Esophagus muscularis mucosa (tissue), 4 donors: ENCODE measurements at regions not wholly inside any gene's neighbourhood (a gene's known extent, or its start where the extent isn't known, plus 50 kb on each side); places are given as distances from the start of the nearest gene placed in this dataset.

Source experiments
- DNase-seq: peaks from one replicate; pipeline ENCODE4 v3.0.0-alpha.2; 2017; ENCODE audit errors: extremely low spot score
- H3K27ac ChIP-seq, 4 donors: fragments of 200-600 bp; sonication (generic); replicated peaks in 1 of 4; 1 replicate in 3 of 4; 2 replicates in 1 of 4; pipeline ENCODE4 v1.5.1; 2016 to 2019; ENCODE audit warnings: mild to moderate bottlenecking in 1 of 4
- H3K27me3 ChIP-seq, 4 donors: fragments of 200-600 bp; sonication (generic); one replicate each; pipeline versions ENCODE4 v1.5.1 to v1.6.0; 2016 to 2019
- H3K36me3 ChIP-seq, 4 donors: fragments of 200-600 bp; sonication (generic); one replicate each; pipeline ENCODE4 v1.5.1; 2016 to 2019
- H3K4me1 ChIP-seq, 4 donors: fragments of 200-600 bp; sonication (generic); one replicate each; pipeline ENCODE4 v1.5.1; 2016 to 2019
- H3K4me3 ChIP-seq, 4 donors: fragments of 200-600 bp; sonication (generic); 1 replicate in 2 of 4; 2 replicates in 2 of 4; pipeline ENCODE4 v1.5.1; 2016 to 2019; ENCODE audit warnings: mild to moderate bottlenecking in 4 of 4, moderate library complexity in 1 of 4
- H3K9me3 ChIP-seq, 4 donors: fragments of 200-600 bp; sonication (generic); 1 replicate in 3 of 4; 2 replicates in 1 of 4; pipeline ENCODE4 v1.5.1; 2016 to 2019
- CTCF ChIP-seq, 3 experiments: fragments of 200-600 bp in 2 of 3; fragments of 450-650 bp in 1 of 3; sonication (generic) in 2 of 3; IDR thresholded peaks; one replicate each; pipeline ENCODE4 v1.5.1; 2017 to 2019; ENCODE audit warnings: antibody characterized with exemption in 3 of 3, mild to moderate bottlenecking in 2 of 3, moderate library complexity in 1 of 3
- EP300 ChIP-seq: sonication (generic); formaldehyde crosslinking; IDR thresholded peaks from one replicate; pipeline ENCODE4 v1.6.1; 2017; ENCODE audit warnings: antibody characterized with exemption
- POLR2A ChIP-seq: fragments of 450-650 bp; IDR thresholded peaks from one replicate; pipeline ENCODE4 v1.6.1; 2017; ENCODE audit warnings: antibody characterized with exemption, moderate library complexity, mild to moderate bottlenecking, low read depth
- POLR2AphosphoS5 ChIP-seq, 2 donors: sonication (generic); formaldehyde crosslinking; IDR thresholded peaks; one replicate each; pipeline ENCODE4 v1.6.1; 2017; ENCODE audit warnings: antibody characterized with exemption in 2 of 2
- WGBS: methylation state at CpG from one replicate; pipeline ENCODE4 v1.1.5; 2018; 5-methylcytosine and 5-hydroxymethylcytosine counted together
- intact Hi-C: fragments of 100-400 bp; cut with DNase I; formaldehyde crosslinking; loops from one replicate; pipeline ENCODE4 v1.15.1; 2023

DNA sequence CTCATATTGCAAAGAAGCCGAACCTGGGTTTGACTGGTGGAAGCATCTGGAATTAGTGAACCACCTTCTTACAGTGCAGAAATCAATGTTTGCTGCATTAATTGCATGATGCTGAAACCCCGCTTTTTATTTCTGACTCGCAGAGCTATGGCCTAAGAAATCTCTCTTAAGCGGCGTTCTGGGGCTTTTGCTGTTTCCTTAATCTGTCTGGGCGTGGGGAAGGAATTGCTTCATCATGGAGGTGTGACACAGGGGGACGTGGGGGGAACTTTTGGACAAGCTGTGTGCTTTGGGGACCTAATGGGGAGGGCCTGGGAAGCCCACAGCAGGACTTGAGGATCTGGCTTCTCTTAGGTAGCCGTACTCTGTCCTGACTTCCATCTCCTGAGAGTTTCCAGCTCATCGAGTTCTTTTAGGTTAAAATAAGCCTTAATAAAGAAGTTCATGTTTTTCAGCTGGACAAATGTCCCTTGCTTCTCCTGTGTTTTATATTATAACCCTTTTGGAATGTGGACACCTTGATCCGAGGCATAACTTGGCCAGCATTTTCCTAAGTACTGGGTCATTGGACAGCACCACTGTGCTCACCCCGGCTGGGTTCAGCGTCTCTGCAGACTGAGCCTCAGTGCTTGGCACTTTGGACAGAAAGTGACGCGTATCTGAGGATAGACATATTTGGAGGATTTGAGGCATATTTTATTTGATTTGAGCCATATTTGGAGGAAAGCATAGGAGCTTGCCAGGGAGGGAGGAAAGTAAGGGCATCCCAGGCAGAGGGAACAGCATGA is 192.1 kb upstream of the MYL2 start:
- no peak for TF ChIP-seq POLR2A
- TF ChIP-seq CTCF (IDR thresholded peaks at IDR 0.05) = no peak
- TF ChIP-seq POLR2AphosphoS5 (IDR thresholded peaks at IDR 0.05) = no peak
- no peak for TF ChIP-seq EP300
- 76% methylated on average over 14 of the region's 14 CpGs for WGBS

GRCh38 chr12:111111681-111112080 is 191.3 kb upstream of the MYL2 start:
- intact Hi-C loops = no loop called here
- no peaks in the 10 kb centered on the region for H3K4me1 ChIP-seq
- H3K27me3 ChIP-seq = no peaks in the 10 kb centered on the region
- no peak for TF ChIP-seq EP300
- no peak for TF ChIP-seq POLR2AphosphoS5 (IDR thresholded peaks at IDR 0.05)
- TF ChIP-seq POLR2A = no peak
- no peak for TF ChIP-seq CTCF (IDR thresholded peaks at IDR 0.05)
- WGBS = 42% methylated on average over 4 of the region's 4 CpGs
- DNase-seq = no peak
- no peak overlapping the region for H3K4me3 ChIP-seq
- H3K9me3 ChIP-seq = peaks cover 0 to 13% (median 5%) of the 10 kb centered on the region in 4 donors
- no peak overlapping the region for H3K27ac ChIP-seq
- H3K36me3 ChIP-seq = no peaks in the 10 kb centered on the region

More for the DNA sequence above, 192.1 kb upstream of the MYL2 start:
- Histone ChIP-seq H3K27me3 (no peaks in the 10 kb centered on the region), H3K36me3 (no peaks in the 10 kb centered on the region), H3K4me3 (no peak overlapping the region), H3K27ac (no peak overlapping the region), H3K4me1 (no peaks in the 10 kb centered on the region), H3K9me3 (peaks cover 0 to 13% (median 4%) of the 10 kb centered on the region in 4 donors)
- intact Hi-C loops = no loop called here
- DNase-seq = no peak

GRCh38 chr12:111110556-111110955 is 190.2 kb upstream of the MYL2 start:
- peaks cover 0 to 13% (median 5%) of the 10 kb centered on the region in 4 donors for H3K9me3 ChIP-seq
- H3K27me3 ChIP-seq = peaks cover 0 to 6% (median 0%) of the 10 kb centered on the region in 4 donors
- no peak for DNase-seq
- TF ChIP-seq POLR2A (no peak), EP300 (no peak), POLR2AphosphoS5 (IDR thresholded peaks at IDR 0.05) (no peak), CTCF (IDR thresholded peaks at IDR 0.05) (no peak)
- intact Hi-C loops = no loop called here
- H3K4me3 ChIP-seq = no peak overlapping the region
- no peaks in the 10 kb centered on the region for H3K4me1 ChIP-seq
- no peak overlapping the region for H3K27ac ChIP-seq
- H3K36me3 ChIP-seq = no peaks in the 10 kb centered on the region
- 83% methylated on average over 5 of the region's 5 CpGs for WGBS

DNA sequence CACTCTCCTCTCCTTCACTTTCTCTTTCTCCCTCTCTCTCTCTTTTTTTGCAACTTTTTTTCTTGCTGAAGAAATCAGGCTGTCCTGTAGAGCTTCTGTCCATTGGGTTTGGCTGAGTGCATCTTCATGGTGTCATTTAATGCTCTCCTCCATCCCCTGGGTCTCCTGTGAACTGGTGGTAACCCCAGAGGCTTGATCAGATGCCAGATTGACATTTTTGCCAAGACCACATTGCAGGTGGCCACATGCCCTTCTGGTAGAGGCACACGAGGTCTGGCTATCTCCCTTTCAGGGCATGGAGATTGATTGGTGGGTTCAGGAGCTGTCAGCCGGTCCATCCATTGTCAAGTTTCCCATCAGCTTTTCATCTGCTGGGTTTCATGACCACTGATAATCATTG is 188.3 kb upstream of the MYL2 start:
- H3K27me3 ChIP-seq = peaks cover 0 to 9% (median 0%) of the 10 kb centered on the region in 4 donors
- intact Hi-C loops = no loop called here
- WGBS = 78% methylated on average over 2 of the region's 2 CpGs
- no peaks in the 10 kb centered on the region for H3K4me1 ChIP-seq
- no peaks in the 10 kb centered on the region for H3K36me3 ChIP-seq
- TF ChIP-seq EP300 (no peak), POLR2A (no peak), CTCF (IDR thresholded peaks at IDR 0.05) (no peak), POLR2AphosphoS5 (IDR thresholded peaks at IDR 0.05) (no peak)
- no peak overlapping the region for H3K4me3 ChIP-seq
- H3K27ac ChIP-seq = no peak overlapping the region
- DNase-seq = no peak
- peaks cover 0 to 13% (median 5%) of the 10 kb centered on the region in 4 donors for H3K9me3 ChIP-seq
